H7 (cell line): ENCODE measurements at regions not wholly inside any gene's neighbourhood (a gene's known extent, or its start where the extent isn't known, plus 50 kb on each side); places are given as distances from the start of the nearest gene placed in this dataset.

Experiments
- DNase-seq: peaks from one replicate; pipeline ENCODE4 v3.0.0; 2012
- H3K27me3 ChIP-seq: 2 replicates; pipeline ENCODE4 v1.6.0; 2011; ENCODE audit warnings: mild to moderate bottlenecking, low read length; ENCODE audit not compliant: control insufficient read depth, insufficient read depth
- H3K36me3 ChIP-seq: replicated peaks from 2 replicates; pipeline ENCODE4 v1.5.1; 2011; ENCODE audit warnings: low read length; ENCODE audit not compliant: control insufficient read depth, insufficient read depth
- H3K4me3 ChIP-seq: 2 replicates; pipeline ENCODE4 v1.5.1; 2011; ENCODE audit warnings: low read depth, mild to moderate bottlenecking, control low read depth, low read length, moderate library complexity; ENCODE audit not compliant: insufficient read depth

- no peaks in the 10 kb centered on the region for H3K27me3 ChIP-seq
- no peaks in the 10 kb centered on the region for H3K36me3 ChIP-seq
- no peak overlapping the region for H3K4me3 ChIP-seq
- DNase-seq: no peak
These were observed 705.5 kb downstream of the ARAP2 start for GRCh38 chr4:35538807-35539206.

- Histone ChIP-seq H3K27me3 (no peaks in the 10 kb centered on the region), H3K4me3 (no peak overlapping the region), H3K36me3 (no peaks in the 10 kb centered on the region)
- no peak for DNase-seq
These were observed 704.8 kb downstream of the ARAP2 start for GRCh38 chr4:35539404-35540055.

DNA sequence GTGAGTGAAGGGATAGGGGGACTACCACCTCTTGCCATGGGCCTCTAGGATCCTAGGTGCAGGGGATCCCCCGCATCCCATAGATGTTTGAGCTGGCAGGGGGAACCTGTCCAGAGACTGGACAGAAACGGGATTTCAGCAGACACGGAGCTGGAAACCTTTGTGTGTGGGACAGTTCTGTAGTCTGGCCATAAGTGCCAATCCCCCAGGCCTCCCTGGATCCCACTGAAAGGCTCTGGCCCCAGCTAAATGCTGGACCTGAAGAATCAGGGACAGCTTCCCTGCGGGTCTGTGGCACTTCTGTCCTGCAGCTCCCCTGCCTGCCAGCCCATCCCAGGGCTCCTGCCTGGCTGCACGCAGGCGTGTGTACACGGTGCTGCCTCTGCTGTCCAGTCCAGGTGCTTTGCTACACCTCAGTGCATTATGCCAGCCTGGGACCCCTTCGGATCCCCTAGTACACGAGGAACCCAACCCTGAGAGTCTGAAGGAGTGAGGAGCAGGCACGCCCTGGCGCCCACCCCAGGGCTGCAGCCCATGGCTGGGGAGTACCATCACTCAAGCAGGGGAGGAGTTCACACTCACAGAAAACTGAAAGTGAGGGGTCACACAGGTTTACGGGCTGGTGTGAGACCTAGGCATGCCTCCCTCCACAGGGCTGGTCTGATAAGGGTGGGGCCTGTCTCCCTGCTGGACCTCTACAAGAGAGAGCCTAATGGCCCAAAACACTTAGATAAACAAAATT, 703.0 kb downstream of the ARAP2 start:
- DNase-seq: peak; percentile 2

DNA sequence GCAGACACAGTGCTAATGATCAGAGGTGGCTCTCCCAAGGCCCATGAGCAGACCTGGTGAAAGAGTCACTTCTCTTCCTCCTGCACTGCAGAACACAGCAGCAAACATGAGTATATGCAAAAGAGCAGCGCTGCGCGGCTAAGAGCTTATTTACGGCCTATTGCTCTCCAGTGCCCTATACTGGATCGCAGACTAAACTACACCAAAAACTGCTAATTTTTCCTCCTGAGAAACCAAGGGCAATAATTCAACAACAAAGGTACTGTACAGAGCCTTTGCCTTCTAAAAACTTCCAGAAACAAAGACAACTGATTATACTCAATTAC, 702.5 kb downstream of the ARAP2 start:
- peak; percentile 17 for DNase-seq
- Histone ChIP-seq H3K27me3 (no peaks in the 10 kb centered on the region), H3K36me3 (no peaks in the 10 kb centered on the region), H3K4me3 (no peak overlapping the region)

More for the DNA sequence above, 703.0 kb downstream of the ARAP2 start:
- H3K4me3 ChIP-seq: no peak overlapping the region
- no peaks in the 10 kb centered on the region for H3K27me3 ChIP-seq
- H3K36me3 ChIP-seq: no peaks in the 10 kb centered on the region

DNA sequence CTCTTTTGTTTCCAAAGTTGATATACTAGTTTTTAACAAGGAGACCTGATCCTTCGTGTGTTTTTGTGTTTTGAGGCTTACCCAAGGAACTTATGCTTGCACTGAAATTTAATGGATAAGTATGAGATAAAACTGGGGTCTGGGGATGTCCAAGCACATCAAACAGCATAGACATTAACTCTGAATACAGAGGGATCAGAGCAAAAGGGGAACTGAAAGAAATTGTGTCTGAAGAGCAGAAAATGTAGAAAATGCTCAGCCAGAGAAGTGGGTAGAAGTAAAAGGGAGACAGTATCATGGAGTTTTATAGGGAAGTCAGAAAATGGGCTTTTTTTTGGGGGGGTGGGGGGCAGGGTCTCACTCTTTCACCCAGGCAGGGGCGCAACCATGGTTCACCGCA, 695.4 kb downstream of the ARAP2 start:
- Histone ChIP-seq H3K36me3 (no peaks in the 10 kb centered on the region), H3K27me3 (no peaks in the 10 kb centered on the region), H3K4me3 (no peak overlapping the region)
- DNase-seq: no peak

DNA sequence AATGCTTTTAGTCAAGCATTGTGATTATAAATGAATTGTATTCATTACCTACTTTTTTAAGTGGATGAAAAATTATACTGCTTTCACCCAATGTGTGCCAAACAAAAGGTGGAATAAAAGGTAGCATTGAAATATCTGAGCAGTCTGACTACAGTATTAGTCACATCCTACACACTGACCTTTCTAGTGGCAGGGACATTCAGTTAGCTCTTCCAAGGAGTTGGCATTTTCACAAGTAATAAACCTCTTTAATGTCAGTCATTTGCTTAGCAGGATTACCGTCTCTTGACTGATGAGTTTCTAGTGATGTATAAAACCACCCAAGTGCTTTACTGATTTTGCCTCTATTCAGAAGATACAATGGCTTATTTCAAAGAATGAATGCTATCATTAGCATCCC, 687.9 kb downstream of the ARAP2 start:
- Histone ChIP-seq H3K36me3 (no peaks in the 10 kb centered on the region), H3K4me3 (no peak overlapping the region), H3K27me3 (no peaks in the 10 kb centered on the region)
- DNase-seq: no peak

DNA sequence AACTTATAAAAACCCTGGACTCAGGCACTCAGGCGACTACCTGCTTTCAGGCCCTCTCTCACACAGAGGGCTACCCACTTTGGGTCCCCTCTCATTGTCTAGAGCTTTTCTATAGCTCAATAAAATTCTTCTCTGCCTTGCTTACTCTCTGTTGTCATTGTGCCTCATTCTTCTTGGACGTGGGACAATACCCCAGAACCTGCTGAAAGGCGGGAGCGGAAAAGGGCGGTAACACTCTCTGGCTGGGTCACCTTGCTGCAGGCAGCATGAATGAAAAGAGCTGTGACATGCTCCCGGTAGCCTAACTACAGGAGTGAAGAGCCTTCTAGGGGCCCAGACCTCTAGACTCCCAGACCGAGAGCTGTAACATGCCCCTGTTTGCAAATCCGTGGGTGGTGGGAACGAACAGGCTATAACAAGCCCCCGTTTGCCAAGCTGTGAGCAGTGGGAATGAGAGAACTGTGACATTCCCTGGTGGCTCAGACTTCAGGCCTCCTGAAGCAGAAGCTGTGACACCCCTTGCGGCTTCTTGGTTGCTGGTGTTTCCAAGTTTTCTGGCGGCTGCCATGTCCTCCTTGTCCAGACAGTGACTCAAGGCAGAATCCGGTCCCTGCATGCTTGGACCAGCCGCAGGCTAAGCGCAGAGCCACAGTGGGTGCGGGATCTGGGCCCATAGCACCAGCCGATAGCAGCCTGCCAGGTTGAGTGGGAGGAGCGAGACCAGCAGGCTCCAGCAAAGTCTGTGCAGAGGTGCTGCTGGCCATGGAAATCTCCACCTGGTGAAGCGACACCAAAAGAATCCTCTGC, 684.6 kb downstream of the ARAP2 start:
- no peaks in the 10 kb centered on the region for H3K27me3 ChIP-seq
- no peaks in the 10 kb centered on the region for H3K36me3 ChIP-seq
- no peak for DNase-seq
- no peak overlapping the region for H3K4me3 ChIP-seq

DNA sequence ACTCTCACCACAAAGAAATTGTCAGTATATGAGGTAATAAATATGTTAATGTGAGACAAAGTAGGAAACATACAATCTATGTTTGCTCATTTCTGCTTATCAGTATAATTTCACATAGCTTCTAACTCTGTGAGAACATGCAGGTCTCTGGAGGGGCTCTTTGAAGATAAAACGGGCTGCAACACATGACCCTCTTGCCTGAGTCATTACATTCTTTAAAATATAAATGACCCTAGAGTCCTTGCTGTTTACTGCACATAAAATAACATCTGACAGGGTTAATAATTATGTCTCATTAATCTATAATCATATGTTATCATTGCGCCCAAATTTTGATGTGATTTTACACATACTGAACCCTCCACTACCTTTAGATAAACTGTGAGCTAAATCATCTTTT, 681.5 kb downstream of the ARAP2 start:
- Histone ChIP-seq H3K27me3 (no peaks in the 10 kb centered on the region), H3K36me3 (no peaks in the 10 kb centered on the region), H3K4me3 (no peak overlapping the region)
- DNase-seq: no peak

DNA sequence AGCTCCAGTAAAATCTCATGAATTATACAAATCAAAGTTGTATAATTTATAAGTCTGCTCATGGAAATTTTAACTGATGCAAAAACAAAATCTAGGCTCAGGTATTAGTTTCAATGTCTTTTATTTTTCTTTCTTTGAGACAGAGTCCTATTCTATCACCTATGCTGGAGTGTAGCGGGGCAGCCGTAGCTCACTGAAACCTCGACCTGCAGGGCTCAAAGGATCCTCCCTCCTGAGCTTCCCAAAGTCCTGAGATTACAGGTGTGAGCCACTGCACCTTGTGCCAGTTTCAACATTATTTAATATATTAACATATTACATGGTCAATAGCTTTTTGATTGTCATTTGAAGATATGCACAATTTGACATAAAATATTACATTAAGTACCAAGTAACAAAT, 678.7 kb downstream of the ARAP2 start:
- H3K27me3 ChIP-seq: no peaks in the 10 kb centered on the region
- H3K36me3 ChIP-seq: no peaks in the 10 kb centered on the region
- DNase-seq: no peak
- no peak overlapping the region for H3K4me3 ChIP-seq

DNA sequence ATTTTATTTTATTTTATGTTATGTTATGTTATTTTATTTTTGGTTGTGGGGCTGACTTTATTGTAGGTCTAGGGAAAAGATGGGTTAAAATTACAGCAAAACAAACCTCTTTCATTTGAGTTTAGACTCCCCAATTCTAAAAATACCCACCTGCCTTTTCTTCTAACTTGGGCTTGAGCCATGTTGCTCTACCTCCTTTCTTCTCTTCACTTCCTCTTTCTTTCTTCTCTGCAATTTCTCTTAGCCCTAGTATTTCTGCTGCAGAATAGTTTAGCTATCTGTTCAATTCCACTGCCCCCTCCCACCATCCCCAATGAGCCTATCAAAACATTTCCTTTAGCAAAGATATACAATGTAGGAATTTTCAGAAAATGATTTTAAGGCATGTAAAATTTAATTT, 653.3 kb downstream of the ARAP2 start:
- H3K36me3 ChIP-seq: no peaks in the 10 kb centered on the region
- no peak for DNase-seq
- H3K4me3 ChIP-seq: no peak overlapping the region
- no peaks in the 10 kb centered on the region for H3K27me3 ChIP-seq

DNA sequence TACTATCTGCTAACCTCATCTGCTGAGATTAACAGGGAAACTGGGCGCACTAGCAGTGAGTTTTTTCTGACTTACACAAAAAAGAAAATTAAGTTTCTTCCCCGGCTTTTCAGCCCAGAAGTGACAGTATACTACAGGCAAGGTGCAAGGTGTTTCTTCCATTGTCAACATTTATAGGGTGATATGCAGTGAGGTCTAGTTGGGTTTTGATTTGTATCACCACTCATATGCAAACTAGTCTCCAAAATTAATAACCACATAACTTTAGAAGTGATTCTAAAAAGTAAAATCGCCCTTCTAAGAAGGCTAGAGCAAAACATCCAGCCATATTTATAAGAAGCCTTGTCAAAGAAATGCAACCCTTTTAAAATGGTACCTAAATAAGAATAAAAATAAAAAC, 640.1 kb downstream of the ARAP2 start:
- no peak overlapping the region for H3K4me3 ChIP-seq
- no peaks in the 10 kb centered on the region for H3K27me3 ChIP-seq
- DNase-seq: no peak
- H3K36me3 ChIP-seq: no peaks in the 10 kb centered on the region

DNA sequence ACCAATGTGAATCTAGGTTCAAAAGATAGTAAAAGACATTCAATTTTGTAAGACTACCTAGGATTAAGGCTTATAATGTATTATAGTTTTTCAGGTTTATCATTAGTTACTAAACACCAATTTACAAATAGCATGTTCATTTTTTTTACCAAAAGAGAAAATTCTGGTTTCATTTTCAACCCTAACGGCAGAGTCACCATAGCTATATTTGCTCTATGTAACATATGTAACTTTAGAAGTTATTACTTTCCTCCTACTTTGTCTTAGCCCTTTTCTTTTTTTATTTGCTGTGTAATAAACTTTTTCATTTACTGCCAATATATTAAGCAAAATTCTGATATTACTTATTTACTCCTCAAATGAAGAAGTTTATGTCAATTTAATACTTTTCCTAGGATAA, 639.6 kb downstream of the ARAP2 start:
- DNase-seq: no peak
- Histone ChIP-seq H3K27me3 (no peaks in the 10 kb centered on the region), H3K4me3 (no peak overlapping the region), H3K36me3 (no peaks in the 10 kb centered on the region)

GRCh38 chr4:35608205-35608604, 636.1 kb downstream of the ARAP2 start:
- no peaks in the 10 kb centered on the region for H3K36me3 ChIP-seq
- H3K27me3 ChIP-seq: no peaks in the 10 kb centered on the region
- H3K4me3 ChIP-seq: no peak overlapping the region
- DNase-seq: no peak

DNA sequence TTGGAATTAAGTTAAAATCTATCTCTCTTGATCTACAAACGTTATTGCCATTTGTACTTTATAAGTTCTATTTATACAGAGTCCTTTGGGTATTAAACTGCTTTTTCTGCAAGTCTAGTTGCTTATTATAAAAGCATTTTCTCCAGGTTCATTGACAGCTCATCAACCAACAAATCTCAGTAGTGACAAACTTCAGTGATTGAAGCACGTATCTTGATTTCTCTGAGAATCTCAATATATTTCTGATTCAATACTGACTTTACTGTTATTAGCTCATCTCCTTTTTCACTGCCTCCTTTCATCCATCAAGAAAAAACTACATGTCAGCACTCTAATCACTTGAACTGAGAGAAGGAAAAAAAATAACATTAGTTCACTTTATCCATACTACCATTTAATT, 630.2 kb downstream of the ARAP2 start:
- no peak for DNase-seq

GRCh38 chr4:35639929-35640328, 604.4 kb downstream of the ARAP2 start:
- Histone ChIP-seq H3K36me3 (no peaks in the 10 kb centered on the region), H3K27me3 (no peaks in the 10 kb centered on the region), H3K4me3 (no peak overlapping the region)
- DNase-seq: no peak

More for the DNA sequence above, 630.2 kb downstream of the ARAP2 start:
- Histone ChIP-seq H3K27me3 (no peaks in the 10 kb centered on the region), H3K36me3 (no peaks in the 10 kb centered on the region), H3K4me3 (no peak overlapping the region)
